Endothelial cell of umbilical vein (primary cell): ENCODE measurements at regions not wholly inside any gene's neighbourhood (a gene's known extent, or its start where the extent isn't known, plus 50 kb on each side); places are given as distances from the start of the nearest gene placed in this dataset.
"Not testable (repeated sequence)": the region's sequence is repeated elsewhere in the genome, so short reads cannot be mapped to it uniquely, and the experiment has no call there.

ENCODE experiments used
- BruUV-seq: library from RNA; stranded (reverse); fragments of 400-500 nt; replicated peaks from 2 replicates; lab custom pipeline; 2021; lab: Mats Ljungman, UMichigan
- CTCF ChIA-PET: fragments of 300-600, 350-600 bp; sonication (Branson Sonifier 250); formaldehyde crosslinking; loops from one replicate; lab custom pipeline; 2021; ENCODE audit warnings: antibody characterized with exemption, inconsistent platforms; lab: Charles Lee
- POLR2A ChIA-PET: fragments of 300-600, 350-600 bp; sonication (Branson Sonifier 250); formaldehyde crosslinking; loops from one replicate; lab custom pipeline; 2021; ENCODE audit warnings: antibody characterized with exemption, inconsistent platforms; lab: Charles Lee
- DNase-seq: peaks from one replicate; pipeline ENCODE4 v3.0.0-alpha.2; 2011; ENCODE audit warnings: low read depth, low spot score
- FAIRE-seq: peaks from 2 replicates; lab custom pipeline; 2011; peaks lifted over from hg19 to GRCh38; lab: Jason Lieb, UNC
- H2AFZ ChIP-seq: 2 replicates; pipeline ENCODE4 v1.6.0; 2012; ENCODE audit warnings: low read depth, low read length, control low read depth, inconsistent platforms
- H3K27ac ChIP-seq: 2 replicates; pipeline ENCODE4 v1.5.1; 2011; ENCODE audit warnings: low read depth, mild to moderate bottlenecking, control low read depth, low read length, moderate library complexity; ENCODE audit not compliant: insufficient read depth
- H3K27me3 ChIP-seq, 2 experiments: 2 replicates each; pipeline versions ENCODE4 v1.6.0 to v1.6.1; 2011; ENCODE audit warnings: low read length in 2 of 2, mixed read lengths in 1 of 2; ENCODE audit not compliant: control insufficient read depth in 2 of 2, insufficient read depth in 2 of 2
- H3K36me3 ChIP-seq, 2 experiments: 2 replicates in 1 of 2; 3 replicates in 1 of 2; pipeline ENCODE4 v1.5.1; 2011; ENCODE audit warnings: low read length in 2 of 2, mild to moderate bottlenecking in 1 of 2, moderate library complexity in 1 of 2; ENCODE audit not compliant: control insufficient read depth in 2 of 2, insufficient read depth in 2 of 2; ENCODE audit errors: extremely low read depth in 1 of 2
- H3K4me1 ChIP-seq: 3 replicates; pipeline ENCODE4 v1.5.1; 2011; ENCODE audit warnings: mild to moderate bottlenecking, low read length; ENCODE audit not compliant: control insufficient read depth, insufficient read depth; ENCODE audit errors: extremely low read depth
- H3K4me2 ChIP-seq: 2 replicates; pipeline ENCODE4 v1.6.1; 2011; ENCODE audit warnings: low read length, control low read depth, mixed read lengths; ENCODE audit not compliant: insufficient read depth
- H3K4me3 ChIP-seq, 3 experiments: fragments of 200-600 bp in 1 of 3; sonication (generic), shearing (Covaris generic) in 1 of 3; replicated peaks in 1 of 3; 2 replicates each; pipeline ENCODE4 v1.5.1; 2011 to 2016; ENCODE audit warnings: control low read depth in 3 of 3, low read length in 3 of 3, mild to moderate bottlenecking in 2 of 3, inconsistent platforms in 1 of 3, low read depth in 1 of 3, moderate library complexity in 1 of 3; ENCODE audit not compliant: insufficient read depth in 1 of 3
- H3K79me2 ChIP-seq: 2 replicates; pipeline ENCODE4 v1.6.0; 2012; ENCODE audit warnings: low read length, inconsistent platforms; ENCODE audit not compliant: control insufficient read depth, insufficient read depth
- H3K9ac ChIP-seq: replicated peaks from 2 replicates; pipeline ENCODE3; 2011; ENCODE audit warnings: low read length, control low read depth; ENCODE audit not compliant: insufficient read depth; ENCODE audit errors: extremely low read depth
- H3K9me1 ChIP-seq: replicated peaks from 3 replicates; pipeline ENCODE4 v1.6.0; 2011; ENCODE audit warnings: mild to moderate bottlenecking, low read length; ENCODE audit not compliant: control insufficient read depth, insufficient read depth; ENCODE audit errors: extremely low read depth
- H3K9me3 ChIP-seq: replicated peaks from 2 replicates; pipeline ENCODE4 v1.5.1; 2012; ENCODE audit warnings: low read length, inconsistent platforms; ENCODE audit not compliant: control insufficient read depth, insufficient read depth
- H4K20me1 ChIP-seq: replicated peaks from 2 replicates; pipeline ENCODE3; 2011; ENCODE audit warnings: mild to moderate bottlenecking, low read length; ENCODE audit not compliant: control insufficient read depth, insufficient read depth; ENCODE audit errors: extremely low read depth
- dilution Hi-C: fragments of 300-500 bp; cut with MboI; formaldehyde crosslinking; loops from one replicate; pipeline ENCODE4 v1.15.0; 2019; ENCODE audit warnings: low sequenced_read_pairs; ENCODE audit not compliant: extremely low pct_ligation_motif_present
- intact Hi-C: fragments of 100-400 bp; cut with micrococcal nuclease; formaldehyde crosslinking; loops from one replicate; pipeline ENCODE4 v1.10.0; 2022
- TF ChIP-seq, protein P1 (sequence below), 2 donors: IDR thresholded peaks; 1 replicate in 1 of 2; 2 replicates in 1 of 2; pipeline ENCODE4 v1.5.1; 2011; ENCODE audit warnings: low read length in 2 of 2, mild to moderate bottlenecking in 2 of 2, moderate library complexity in 2 of 2, control low read depth in 1 of 2, inconsistent platforms in 1 of 2, low read depth in 1 of 2; ENCODE audit not compliant: insufficient read depth in 1 of 2; ENCODE audit errors: extremely low read depth in 1 of 2

DNA sequence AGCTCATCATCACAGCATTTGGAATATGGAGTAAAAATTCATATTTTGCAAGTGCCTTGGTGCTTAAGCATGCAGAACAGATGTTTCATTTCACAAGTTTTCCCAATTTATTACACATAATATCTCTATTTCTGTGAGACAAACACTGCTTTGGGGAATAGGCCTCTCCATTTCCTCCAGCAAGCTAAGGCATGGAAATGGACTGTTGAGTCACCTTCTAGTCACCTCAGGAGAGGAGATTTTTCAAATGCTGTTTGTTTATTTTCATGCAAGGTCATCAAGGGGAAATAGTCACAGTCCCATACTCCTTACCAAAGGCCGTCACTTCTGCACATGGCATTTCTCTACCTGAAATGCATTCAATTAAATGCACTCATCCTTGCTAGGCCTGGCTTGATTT lies 57.4 kb upstream of the NUTM2D start:
- H3K79me2 ChIP-seq, H3K9me1 ChIP-seq, H3K4me2 ChIP-seq, H4K20me1 ChIP-seq, H3K4me1 ChIP-seq, dilution Hi-C loops, H3K9ac ChIP-seq, H3K36me3 ChIP-seq, intact Hi-C loops, H3K27me3 ChIP-seq, H3K4me3 ChIP-seq, H3K27ac ChIP-seq, H2AFZ ChIP-seq, CTCF ChIA-PET, DNase-seq, BruUV-seq, H3K9me3 ChIP-seq, POLR2A ChIA-PET, FAIRE-seq: not testable (repeated sequence)

DNA sequence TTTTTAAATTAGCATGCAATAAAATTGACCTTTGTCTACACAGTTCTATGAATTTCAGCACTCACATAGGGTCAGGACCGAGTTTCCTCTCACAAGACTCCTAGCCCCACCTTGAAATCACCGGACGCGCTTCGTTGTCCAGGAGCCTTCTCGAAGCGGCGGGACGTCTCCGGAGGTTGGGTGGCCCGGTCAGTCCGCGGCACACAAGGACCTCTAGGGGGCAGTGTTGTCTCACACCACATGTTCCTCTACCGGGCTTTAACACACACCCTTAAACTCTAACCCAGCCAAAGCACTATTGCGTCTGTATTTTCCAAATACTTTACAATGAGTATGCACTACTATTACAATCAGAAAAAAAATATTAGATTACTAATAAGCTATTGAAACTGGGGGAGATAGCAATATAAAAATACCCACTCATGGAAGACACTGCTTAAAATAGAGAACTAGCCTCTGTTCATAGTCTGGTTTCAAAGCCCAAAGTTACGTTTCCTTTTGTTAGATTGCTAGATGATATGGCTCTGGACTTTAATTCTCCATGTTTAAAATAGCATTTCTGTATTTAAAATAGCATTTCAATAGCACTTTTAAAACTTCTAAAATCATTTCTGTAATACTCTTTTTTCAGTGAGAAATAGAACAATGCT lies 56.0 kb upstream of the NUTM2D start:
- H4K20me1 ChIP-seq, H2AFZ ChIP-seq, H3K9ac ChIP-seq, H3K79me2 ChIP-seq, H3K27ac ChIP-seq, H3K4me1 ChIP-seq, H3K36me3 ChIP-seq, intact Hi-C loops, POLR2A ChIA-PET, H3K4me2 ChIP-seq, dilution Hi-C loops, CTCF ChIA-PET, H3K9me1 ChIP-seq, DNase-seq, FAIRE-seq, BruUV-seq, H3K9me3 ChIP-seq, H3K27me3 ChIP-seq, H3K4me3 ChIP-seq: not testable (repeated sequence)
- TF ChIP-seq, protein P1, sequence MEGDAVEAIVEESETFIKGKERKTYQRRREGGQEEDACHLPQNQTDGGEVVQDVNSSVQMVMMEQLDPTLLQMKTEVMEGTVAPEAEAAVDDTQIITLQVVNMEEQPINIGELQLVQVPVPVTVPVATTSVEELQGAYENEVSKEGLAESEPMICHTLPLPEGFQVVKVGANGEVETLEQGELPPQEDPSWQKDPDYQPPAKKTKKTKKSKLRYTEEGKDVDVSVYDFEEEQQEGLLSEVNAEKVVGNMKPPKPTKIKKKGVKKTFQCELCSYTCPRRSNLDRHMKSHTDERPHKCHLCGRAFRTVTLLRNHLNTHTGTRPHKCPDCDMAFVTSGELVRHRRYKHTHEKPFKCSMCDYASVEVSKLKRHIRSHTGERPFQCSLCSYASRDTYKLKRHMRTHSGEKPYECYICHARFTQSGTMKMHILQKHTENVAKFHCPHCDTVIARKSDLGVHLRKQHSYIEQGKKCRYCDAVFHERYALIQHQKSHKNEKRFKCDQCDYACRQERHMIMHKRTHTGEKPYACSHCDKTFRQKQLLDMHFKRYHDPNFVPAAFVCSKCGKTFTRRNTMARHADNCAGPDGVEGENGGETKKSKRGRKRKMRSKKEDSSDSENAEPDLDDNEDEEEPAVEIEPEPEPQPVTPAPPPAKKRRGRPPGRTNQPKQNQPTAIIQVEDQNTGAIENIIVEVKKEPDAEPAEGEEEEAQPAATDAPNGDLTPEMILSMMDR (IDR thresholded peaks at IDR 0.05; ENCODE audit: extremely low read depth in 1 of 2, insufficient read depth in 1 of 2, low read depth in 1 of 2, low read length in 2 of 2), result peak in 1 of 2 donors; percentile 3

DNA sequence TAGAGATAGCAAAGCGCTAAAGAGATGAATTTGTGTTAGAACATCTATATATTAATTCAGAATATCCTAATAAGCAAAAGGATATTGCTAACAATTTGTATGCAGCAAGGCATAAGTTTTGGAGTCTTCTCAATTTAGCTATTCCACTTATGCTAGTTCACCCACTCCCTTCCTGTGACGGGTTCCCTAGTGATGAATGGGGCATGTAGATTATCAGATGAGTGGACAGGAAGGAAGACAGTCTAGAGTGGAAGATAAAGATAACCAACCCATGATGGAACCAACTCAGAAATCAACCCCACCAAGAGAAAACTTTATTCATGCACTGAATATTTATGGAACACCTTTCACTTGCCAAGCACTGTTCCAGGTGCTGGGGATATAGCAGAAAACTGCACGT lies 55.4 kb upstream of the NUTM2D start:
- H4K20me1 ChIP-seq, BruUV-seq, CTCF ChIA-PET, H3K4me1 ChIP-seq, H3K79me2 ChIP-seq, dilution Hi-C loops, H3K9ac ChIP-seq, H3K9me1 ChIP-seq, intact Hi-C loops, H3K9me3 ChIP-seq, H3K27me3 ChIP-seq, H3K4me3 ChIP-seq, H2AFZ ChIP-seq, H3K36me3 ChIP-seq, H3K4me2 ChIP-seq, POLR2A ChIA-PET, H3K27ac ChIP-seq, FAIRE-seq: not testable (repeated sequence)
- DNase-seq, result peak; percentile 3

DNA sequence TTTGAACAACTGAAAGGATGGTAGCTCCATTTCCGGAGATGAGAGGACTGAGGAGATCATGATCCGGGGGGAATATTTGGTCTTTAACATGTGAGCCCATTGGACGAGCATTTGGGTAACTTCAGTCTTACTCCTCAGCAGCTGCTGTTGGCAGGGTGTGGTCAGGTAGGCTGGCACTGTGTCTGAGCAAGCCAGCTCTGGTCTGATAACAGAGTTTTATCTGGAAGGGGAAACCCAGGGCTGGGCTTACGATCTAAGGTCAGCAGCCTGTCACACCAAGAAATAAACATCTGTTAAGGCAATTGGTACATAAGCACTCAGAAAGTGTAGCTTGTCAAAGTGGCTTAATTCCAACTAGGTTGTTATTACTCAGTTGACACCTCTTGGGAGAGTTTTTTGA lies 53.8 kb upstream of the NUTM2D start:
- H3K36me3 ChIP-seq, H4K20me1 ChIP-seq, H3K27me3 ChIP-seq, DNase-seq, H2AFZ ChIP-seq, CTCF ChIA-PET, POLR2A ChIA-PET, H3K4me3 ChIP-seq, dilution Hi-C loops, H3K4me1 ChIP-seq, intact Hi-C loops, H3K9me1 ChIP-seq, H3K4me2 ChIP-seq, H3K79me2 ChIP-seq, H3K9ac ChIP-seq, BruUV-seq, H3K9me3 ChIP-seq, FAIRE-seq, H3K27ac ChIP-seq: not testable (repeated sequence)
